SK-N-SH treated with all-trans-retinoic acid at 6 μM for 48 hours (cell line): ENCODE measurements at regions not wholly inside any gene's neighbourhood (a gene's known extent, or its start where the extent isn't known, plus 50 kb on each side); places are given as distances from the start of the nearest gene placed in this dataset.

Source experiments
- ATAC-seq: fragments of 200-7000 bp; cut with Tn5 transposase; 3 replicates; pipeline ENCODE4 v1.9.1; 2020; ENCODE audit warnings: mild to moderate bottlenecking, moderate library complexity
- ARNTL ChIP-seq: fragments of 450-650 bp; formaldehyde crosslinking; IDR thresholded peaks from 2 replicates; pipeline ENCODE4 v1.5.0; 2020; ENCODE audit warnings: low read depth, mild to moderate bottlenecking, moderate library complexity, borderline replicate concordance
- BACH2 ChIP-seq: fragments of 250-450 bp; sonication (Bioruptor Pico); IDR thresholded peaks from 2 replicates; pipeline ENCODE4 v1.9.0; 2021; ENCODE audit warnings: mild to moderate bottlenecking, borderline replicate concordance
- CREB5 ChIP-seq: fragments of 250-450 bp; sonication (Bioruptor Pico); IDR thresholded peaks from 2 replicates; pipeline ENCODE4 v1.5.1; 2020; ENCODE audit warnings: low read depth, mild to moderate bottlenecking, moderate library complexity
- CSDC2 ChIP-seq: fragments of 250-450 bp; sonication (Bioruptor Pico); IDR thresholded peaks from 2 replicates; pipeline ENCODE4 v1.5.0; 2020; ENCODE audit warnings: mild to moderate bottlenecking, moderate library complexity
- ESRRG ChIP-seq: fragments of 250-450 bp; sonication (Bioruptor Pico); IDR thresholded peaks from 2 replicates; pipeline ENCODE4 v1.6.1; 2021; ENCODE audit warnings: mild to moderate bottlenecking
- GLIS3 ChIP-seq: fragments of 250-450 bp; sonication (Bioruptor Pico); IDR thresholded peaks from 2 replicates; pipeline ENCODE4 v1.5.0; 2020; ENCODE audit warnings: mild to moderate bottlenecking, moderate library complexity
- ISL1 ChIP-seq: fragments of 250-450 bp; sonication (Bioruptor Pico); IDR thresholded peaks from 2 replicates; pipeline ENCODE4 v2.1.2; 2022; ENCODE audit warnings: mild to moderate bottlenecking, moderate library complexity
- OSR1 ChIP-seq: fragments of 250-450 bp; sonication (Bioruptor Pico); IDR thresholded peaks from 2 replicates; pipeline ENCODE4 v1.8.0; 2022; ENCODE audit warnings: moderate library complexity, mild to moderate bottlenecking, inconsistent platforms
- PATZ1 ChIP-seq: fragments of 250-450 bp; sonication (Bioruptor Pico); IDR thresholded peaks from 2 replicates; pipeline ENCODE4 v1.8.0; 2020; ENCODE audit warnings: mild to moderate bottlenecking, moderate library complexity, borderline replicate concordance
- PPARA ChIP-seq: fragments of 250-450 bp; sonication (Bioruptor Pico); IDR thresholded peaks from 2 replicates; pipeline ENCODE4 v1.5.0; 2020; ENCODE audit warnings: mild to moderate bottlenecking, borderline replicate concordance
- RARB ChIP-seq: fragments of 250-450 bp; sonication (Bioruptor Pico); IDR thresholded peaks from 2 replicates; pipeline ENCODE4 v1.8.0; 2021; ENCODE audit warnings: mild to moderate bottlenecking, moderate library complexity
- SNAI2 ChIP-seq: fragments of 250-450 bp; sonication (Bioruptor Pico); IDR thresholded peaks from 2 replicates; pipeline ENCODE4 v1.5.0; 2020; ENCODE audit warnings: mild to moderate bottlenecking, moderate library complexity
- TCF4 ChIP-seq: fragments of 250-450 bp; sonication (Bioruptor Pico); IDR thresholded peaks from 2 replicates; pipeline ENCODE4 v1.8.0; 2021; ENCODE audit warnings: mild to moderate bottlenecking, moderate library complexity, borderline replicate concordance
- TOX ChIP-seq: fragments of 250-450 bp; sonication (Bioruptor Pico); IDR thresholded peaks from 2 replicates; pipeline ENCODE4 v1.8.0; 2021; ENCODE audit warnings: mild to moderate bottlenecking, moderate library complexity, borderline replicate concordance
- ZC3H10 ChIP-seq: fragments of 250-450 bp; sonication (Bioruptor Pico); IDR thresholded peaks from 2 replicates; pipeline ENCODE4 v1.5.1; 2021; ENCODE audit warnings: mild to moderate bottlenecking, moderate library complexity
- ZFP3 ChIP-seq: fragments of 250-450 bp; sonication (Bioruptor Pico); IDR thresholded peaks from 2 replicates; pipeline ENCODE4 v1.5.0; 2020; ENCODE audit warnings: mild to moderate bottlenecking, moderate library complexity
- ZFP30 ChIP-seq: fragments of 450-650 bp; formaldehyde crosslinking; IDR thresholded peaks from 2 replicates; pipeline ENCODE4 v1.5.0; 2022; ENCODE audit warnings: mild to moderate bottlenecking, moderate library complexity
- ZNF565 ChIP-seq: fragments of 450-650 bp; formaldehyde crosslinking; conservative IDR thresholded peaks from 2 replicates; pipeline ENCODE4 v1.5.0; 2020; ENCODE audit warnings: low read depth, mild to moderate bottlenecking, moderate library complexity
- ZNF70 ChIP-seq: fragments of 450-650 bp; formaldehyde crosslinking; IDR thresholded peaks from 2 replicates; pipeline ENCODE4 v1.5.0; 2020; ENCODE audit warnings: mild to moderate bottlenecking, moderate library complexity
- ZNF8 ChIP-seq: fragments of 450-650 bp; formaldehyde crosslinking; IDR thresholded peaks from 2 replicates; pipeline ENCODE4 v1.5.0; 2020; ENCODE audit warnings: mild to moderate bottlenecking, moderate library complexity
- TF ChIP-seq, protein P1 (sequence below): fragments of 250-450 bp; sonication (Bioruptor Pico); IDR thresholded peaks from 2 replicates; pipeline ENCODE4 v1.5.0; 2020; ENCODE audit warnings: mild to moderate bottlenecking, moderate library complexity
- TF ChIP-seq, protein P2 (sequence below): fragments of 250-450 bp; sonication (Bioruptor Pico); IDR thresholded peaks from 2 replicates; pipeline ENCODE4 v1.8.0; 2021; ENCODE audit warnings: low read depth, mild to moderate bottlenecking, moderate library complexity, borderline replicate concordance

GRCh38 chr6:91590191-91590590 lies 1003.3 kb upstream of the MAP3K7 start (continued):
- TF ChIP-seq CREB5 (CRISPR knock-in tag) = no peak
- TF ChIP-seq TCF4 = no peak
- TF ChIP-seq, all 23 proteins: peak for 0

- ATAC-seq = no peak
- no peak for TF ChIP-seq PPARA (CRISPR knock-in tag)
- no peak for TF ChIP-seq ZNF8 (CRISPR knock-in tag)
- no peak for TF ChIP-seq TCF4
- TF ChIP-seq ZC3H10 = no peak
- no peak for TF ChIP-seq RARB (CRISPR knock-in tag)
- no peak for TF ChIP-seq ZNF70 (CRISPR knock-in tag)
- TF ChIP-seq CSDC2 (CRISPR knock-in tag) = no peak
- no peak for TF ChIP-seq SNAI2 (CRISPR knock-in tag)
- no peak for TF ChIP-seq ZFP30 (CRISPR knock-in tag)
- no peak for TF ChIP-seq ZFP3 (CRISPR knock-in tag)
- TF ChIP-seq ESRRG (CRISPR knock-in tag) = no peak
- TF ChIP-seq ISL1 = no peak
- TF ChIP-seq, protein P1, sequence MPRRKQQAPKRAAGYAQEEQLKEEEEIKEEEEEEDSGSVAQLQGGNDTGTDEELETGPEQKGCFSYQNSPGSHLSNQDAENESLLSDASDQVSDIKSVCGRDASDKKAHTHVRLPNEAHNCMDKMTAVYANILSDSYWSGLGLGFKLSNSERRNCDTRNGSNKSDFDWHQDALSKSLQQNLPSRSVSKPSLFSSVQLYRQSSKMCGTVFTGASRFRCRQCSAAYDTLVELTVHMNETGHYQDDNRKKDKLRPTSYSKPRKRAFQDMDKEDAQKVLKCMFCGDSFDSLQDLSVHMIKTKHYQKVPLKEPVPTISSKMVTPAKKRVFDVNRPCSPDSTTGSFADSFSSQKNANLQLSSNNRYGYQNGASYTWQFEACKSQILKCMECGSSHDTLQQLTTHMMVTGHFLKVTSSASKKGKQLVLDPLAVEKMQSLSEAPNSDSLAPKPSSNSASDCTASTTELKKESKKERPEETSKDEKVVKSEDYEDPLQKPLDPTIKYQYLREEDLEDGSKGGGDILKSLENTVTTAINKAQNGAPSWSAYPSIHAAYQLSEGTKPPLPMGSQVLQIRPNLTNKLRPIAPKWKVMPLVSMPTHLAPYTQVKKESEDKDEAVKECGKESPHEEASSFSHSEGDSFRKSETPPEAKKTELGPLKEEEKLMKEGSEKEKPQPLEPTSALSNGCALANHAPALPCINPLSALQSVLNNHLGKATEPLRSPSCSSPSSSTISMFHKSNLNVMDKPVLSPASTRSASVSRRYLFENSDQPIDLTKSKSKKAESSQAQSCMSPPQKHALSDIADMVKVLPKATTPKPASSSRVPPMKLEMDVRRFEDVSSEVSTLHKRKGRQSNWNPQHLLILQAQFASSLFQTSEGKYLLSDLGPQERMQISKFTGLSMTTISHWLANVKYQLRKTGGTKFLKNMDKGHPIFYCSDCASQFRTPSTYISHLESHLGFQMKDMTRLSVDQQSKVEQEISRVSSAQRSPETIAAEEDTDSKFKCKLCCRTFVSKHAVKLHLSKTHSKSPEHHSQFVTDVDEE (CRISPR knock-in tag) = no peak
- TF ChIP-seq BACH2 = no peak
- no peak for TF ChIP-seq OSR1 (CRISPR knock-in tag)
- no peak for TF ChIP-seq GLIS3
- TF ChIP-seq, all 23 proteins: peak for 0
Measured at GRCh38 chr6:91580635-91581034, 993.8 kb upstream of the MAP3K7 start.

- no peak for ATAC-seq
Measured at GRCh38 chr6:91575032-91575431, 988.2 kb upstream of the MAP3K7 start.

DNA sequence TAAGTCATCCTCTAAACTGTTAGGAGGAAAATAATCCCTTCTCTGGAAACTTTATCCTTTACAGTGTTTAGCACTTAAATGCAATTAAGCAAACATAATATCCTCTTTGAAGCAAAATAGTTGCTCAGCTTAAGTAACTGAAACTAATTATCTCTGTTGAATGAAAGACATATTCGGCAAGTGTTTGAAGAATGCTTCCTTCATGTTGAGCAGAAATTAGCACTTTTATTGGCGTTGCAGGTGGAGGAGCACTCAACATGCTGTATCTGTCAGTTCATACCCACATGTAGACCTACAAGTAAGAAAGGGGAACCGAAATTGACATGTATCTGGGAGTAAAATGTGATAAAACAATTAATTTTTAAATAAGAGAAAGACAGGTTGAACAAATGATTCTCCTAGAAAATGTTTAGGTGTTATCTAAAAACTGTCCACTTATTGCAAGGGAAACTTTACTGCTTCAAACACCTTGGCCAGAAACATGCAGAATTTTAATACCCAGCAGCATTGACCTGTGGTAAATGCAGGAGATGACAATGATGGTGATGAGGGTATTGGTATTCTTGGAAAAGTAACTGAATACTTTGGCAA lies 987.0 kb upstream of the MAP3K7 start:
- ATAC-seq = no peak
- TF ChIP-seq ZNF565 (CRISPR knock-in tag) (no peak), SNAI2 (CRISPR knock-in tag) (no peak), GLIS3 (no peak), ZFP3 (CRISPR knock-in tag) (no peak), ZNF70 (CRISPR knock-in tag) (no peak), PATZ1 (CRISPR knock-in tag) (no peak), ZC3H10 (no peak), ARNTL (no peak), ESRRG (CRISPR knock-in tag) (no peak)
- TF ChIP-seq, protein P2, sequence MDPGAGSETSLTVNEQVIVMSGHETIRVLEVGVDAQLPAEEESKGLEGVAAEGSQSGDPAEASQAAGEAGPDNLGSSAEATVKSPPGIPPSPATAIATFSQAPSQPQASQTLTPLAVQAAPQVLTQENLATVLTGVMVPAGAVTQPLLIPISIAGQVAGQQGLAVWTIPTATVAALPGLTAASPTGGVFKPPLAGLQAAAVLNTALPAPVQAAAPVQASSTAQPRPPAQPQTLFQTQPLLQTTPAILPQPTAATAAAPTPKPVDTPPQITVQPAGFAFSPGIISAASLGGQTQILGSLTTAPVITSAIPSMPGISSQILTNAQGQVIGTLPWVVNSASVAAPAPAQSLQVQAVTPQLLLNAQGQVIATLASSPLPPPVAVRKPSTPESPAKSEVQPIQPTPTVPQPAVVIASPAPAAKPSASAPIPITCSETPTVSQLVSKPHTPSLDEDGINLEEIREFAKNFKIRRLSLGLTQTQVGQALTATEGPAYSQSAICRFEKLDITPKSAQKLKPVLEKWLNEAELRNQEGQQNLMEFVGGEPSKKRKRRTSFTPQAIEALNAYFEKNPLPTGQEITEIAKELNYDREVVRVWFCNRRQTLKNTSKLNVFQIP = no peak

More at GRCh38 chr6:91575032-91575431, 988.2 kb upstream of the MAP3K7 start:
- TF ChIP-seq ZNF565 (CRISPR knock-in tag) (no peak), ARNTL (no peak), TCF4 (no peak), ISL1 (no peak), TOX (no peak)
